Upper lobe of left lung (tissue), 4 donors: ENCODE measurements at regions not wholly inside any gene's neighbourhood (a gene's known extent, or its start where the extent isn't known, plus 50 kb on each side); places are given as distances from the start of the nearest gene placed in this dataset.

ENCODE experiments used
- POLR2A ChIP-seq, 4 donors: fragments of 450-650 bp; IDR thresholded peaks; one replicate each; pipeline ENCODE4 v1.5.1; 2016 to 2017; ENCODE audit warnings: antibody characterized with exemption in 4 of 4, mild to moderate bottlenecking in 2 of 4
- TF ChIP-seq, protein P1 (sequence below), 6 experiments: fragments of 450-650 bp in 4 of 6; fragments of 200-600 bp in 2 of 6; sonication (generic) in 2 of 6; IDR thresholded peaks; one replicate each; pipeline ENCODE4 v1.5.1; 2016 to 2019; ENCODE audit warnings: antibody characterized with exemption in 6 of 6

DNA sequence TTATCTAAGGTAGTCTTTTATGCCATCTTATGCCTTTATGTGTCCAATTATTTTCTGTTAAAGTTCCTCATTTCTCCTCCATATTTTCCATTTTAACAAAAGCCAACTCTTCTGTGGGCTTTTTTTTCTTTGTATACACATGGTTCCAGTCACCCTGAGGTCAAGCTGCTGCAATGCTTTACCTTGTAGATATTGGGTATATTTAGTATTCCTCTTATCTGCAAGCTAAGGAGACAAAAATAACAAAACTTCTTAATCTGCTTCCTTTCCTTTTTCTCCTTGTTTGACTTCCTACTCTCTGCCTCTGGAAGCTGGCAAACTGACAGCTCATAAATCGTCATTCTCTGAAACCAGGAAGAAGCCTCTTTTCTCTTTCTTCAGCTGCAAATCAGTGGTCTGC is 885.0 kb upstream of the LRRN3 start:
- TF ChIP-seq, protein P1, sequence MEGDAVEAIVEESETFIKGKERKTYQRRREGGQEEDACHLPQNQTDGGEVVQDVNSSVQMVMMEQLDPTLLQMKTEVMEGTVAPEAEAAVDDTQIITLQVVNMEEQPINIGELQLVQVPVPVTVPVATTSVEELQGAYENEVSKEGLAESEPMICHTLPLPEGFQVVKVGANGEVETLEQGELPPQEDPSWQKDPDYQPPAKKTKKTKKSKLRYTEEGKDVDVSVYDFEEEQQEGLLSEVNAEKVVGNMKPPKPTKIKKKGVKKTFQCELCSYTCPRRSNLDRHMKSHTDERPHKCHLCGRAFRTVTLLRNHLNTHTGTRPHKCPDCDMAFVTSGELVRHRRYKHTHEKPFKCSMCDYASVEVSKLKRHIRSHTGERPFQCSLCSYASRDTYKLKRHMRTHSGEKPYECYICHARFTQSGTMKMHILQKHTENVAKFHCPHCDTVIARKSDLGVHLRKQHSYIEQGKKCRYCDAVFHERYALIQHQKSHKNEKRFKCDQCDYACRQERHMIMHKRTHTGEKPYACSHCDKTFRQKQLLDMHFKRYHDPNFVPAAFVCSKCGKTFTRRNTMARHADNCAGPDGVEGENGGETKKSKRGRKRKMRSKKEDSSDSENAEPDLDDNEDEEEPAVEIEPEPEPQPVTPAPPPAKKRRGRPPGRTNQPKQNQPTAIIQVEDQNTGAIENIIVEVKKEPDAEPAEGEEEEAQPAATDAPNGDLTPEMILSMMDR (IDR thresholded peaks at IDR 0.05): no peak
- no peak for TF ChIP-seq POLR2A (IDR thresholded peaks at IDR 0.05)
